K562 (cell line): ENCODE measurements at regions not wholly inside any gene's neighbourhood (a gene's known extent, or its start where the extent isn't known, plus 50 kb on each side); places are given as distances from the start of the nearest gene placed in this dataset.

Experiments used
- ATAC-seq: fragments of 200-7000 bp; cut with Tn5 transposase; 3 replicates; pipeline ENCODE4 v1.9.1; 2020; ENCODE audit warnings: moderate library complexity
- BruUV-seq: library from RNA; stranded (reverse); fragments of 400-500 nt; replicated peaks from 2 replicates; lab custom pipeline; 2021; lab: Mats Ljungman, UMichigan
- CTCF ChIA-PET: fragments of 300-600 bp; formaldehyde crosslinking; extraction: SDS; loops from one replicate; lab custom pipeline; 2021; ENCODE audit warnings: low intra/inter-chr PET ratio; lab: Yijun Ruan, JAX
- POLR2A ChIA-PET: fragments of 300-600, 350-650 bp; sonication (Branson Sonifier 250); formaldehyde crosslinking; extraction: SDS; loops from one replicate; lab custom pipeline; 2021; ENCODE audit warnings: antibody characterized with exemption, inconsistent platforms; lab: Yijun Ruan, JAX
- DNase-seq, 4 experiments: peaks; one replicate each; pipeline versions ENCODE4 v3.0.0 to v3.0.0-alpha.2; 2011 to 2018; ENCODE audit warnings: low spot score in 3 of 4, mixed read lengths in 3 of 4; ENCODE audit errors: extremely low read depth in 1 of 4
- FAIRE-seq: peaks from 2 replicates; lab custom pipeline; 2011; peaks lifted over from hg19 to GRCh38; lab: Jason Lieb, UNC
- H2AFZ ChIP-seq: 2 replicates; pipeline ENCODE4 v1.6.0; 2011; ENCODE audit warnings: low read depth, low read length, control low read depth, inconsistent platforms
- H3K27ac ChIP-seq: fragments of 200-600 bp; 3 replicates; pipeline ENCODE4 v1.8.0; 2011; ENCODE audit warnings: low read depth, mild to moderate bottlenecking, control low read depth, inconsistent platforms, low read length, moderate library complexity, mixed read lengths; ENCODE audit errors: extremely low read depth
- H3K27me3 ChIP-seq, 2 experiments: fragments of 300-600 bp in 1 of 2; 2 replicates in 1 of 2; 3 replicates in 1 of 2; pipeline versions ENCODE4 v1.6.0 to v1.8.0; 2011; ENCODE audit warnings: inconsistent platforms in 2 of 2, low read length in 2 of 2, mild to moderate bottlenecking in 1 of 2, mixed read lengths in 1 of 2, moderate library complexity in 1 of 2; ENCODE audit not compliant: control insufficient read depth in 2 of 2, insufficient read depth in 2 of 2
- H3K36me3 ChIP-seq: fragments of 300-600 bp; 3 replicates; pipeline ENCODE4 v1.8.0; 2011; ENCODE audit warnings: mild to moderate bottlenecking, low read length, inconsistent platforms; ENCODE audit not compliant: control insufficient read depth, insufficient read depth
- H3K4me1 ChIP-seq, 2 experiments: fragments of 200-600 bp in 1 of 2; replicated peaks in 1 of 2; 2 replicates in 1 of 2; 3 replicates in 1 of 2; pipeline versions ENCODE4 v1.5.1 to v1.8.0; 2011; ENCODE audit warnings: inconsistent platforms in 2 of 2, low read length in 2 of 2, mild to moderate bottlenecking in 1 of 2, mixed read lengths in 1 of 2, moderate library complexity in 1 of 2; ENCODE audit not compliant: control insufficient read depth in 2 of 2, insufficient read depth in 2 of 2
- H3K4me2 ChIP-seq: 2 replicates; pipeline ENCODE4 v1.6.1; 2011; ENCODE audit warnings: low read length, control low read depth, inconsistent platforms, mixed read lengths; ENCODE audit not compliant: insufficient read depth
- H3K4me3 ChIP-seq: fragments of 200-600 bp; sonication (generic), shearing (Covaris generic); 2 replicates; pipeline ENCODE4 v1.5.1; 2016; ENCODE audit warnings: control low read depth, inconsistent platforms
- H3K79me2 ChIP-seq: fragments of 200-600 bp; 3 replicates; pipeline ENCODE4 v1.8.0; 2011; ENCODE audit warnings: low read length, inconsistent platforms; ENCODE audit not compliant: control insufficient read depth, insufficient read depth
- H3K9ac ChIP-seq, 2 experiments: 2 replicates each; pipeline versions ENCODE4 v1.6.0 to v1.6.1; 2011; ENCODE audit warnings: low read depth in 2 of 2, low read length in 2 of 2, control low read depth in 1 of 2, inconsistent platforms in 1 of 2, mild to moderate bottlenecking in 1 of 2, mixed read lengths in 1 of 2; ENCODE audit not compliant: insufficient read depth in 1 of 2
- H3K9me1 ChIP-seq: one replicate; pipeline ENCODE4 v1.6.0; 2011; ENCODE audit warnings: inconsistent platforms, mild to moderate bottlenecking, low read length, moderate library complexity; ENCODE audit not compliant: control insufficient read depth, insufficient read depth
- H3K9me3 ChIP-seq: replicated peaks from 2 replicates; pipeline ENCODE4 v1.5.1; 2011; ENCODE audit warnings: low read depth, low read length, inconsistent platforms; ENCODE audit not compliant: control insufficient read depth, insufficient read depth
- H4K20me1 ChIP-seq: replicated peaks from 2 replicates; pipeline ENCODE4 v1.6.1; 2011; ENCODE audit warnings: low read length, inconsistent platforms, mixed read lengths; ENCODE audit not compliant: control insufficient read depth, insufficient read depth
- EHMT2 ChIP-seq: fragments of 450-650 bp; IDR thresholded peaks from 2 replicates; pipeline ENCODE4 v1.6.1; 2018; ENCODE audit warnings: antibody characterized with exemption
- PHB ChIP-seq: fragments of 250-450 bp; sonication (Bioruptor Pico); IDR thresholded peaks from 2 replicates; pipeline ENCODE4 v1.5.0; 2021
- SNIP1 ChIP-seq: fragments of 450-650 bp; IDR thresholded peaks from 2 replicates; pipeline ENCODE4 v1.7.1; 2017; ENCODE audit warnings: low read depth, mild to moderate bottlenecking
- USF1 ChIP-seq: sonication (generic); formaldehyde crosslinking; IDR thresholded peaks from 2 replicates; pipeline ENCODE4 v1.9.0; 2022; ENCODE audit warnings: mild to moderate bottlenecking, missing genetic modification reagents
- ZBTB34 ChIP-seq: fragments of 250-450 bp; sonication (Bioruptor Pico); IDR thresholded peaks from 2 replicates; pipeline ENCODE4 v1.8.0; 2021; ENCODE audit warnings: mild to moderate bottlenecking, moderate library complexity
- ZBTB8A ChIP-seq: fragments of 450-650 bp; IDR thresholded peaks from 2 replicates; pipeline ENCODE4 v1.6.1; 2018; ENCODE audit warnings: mild to moderate bottlenecking, moderate library complexity; ENCODE audit not compliant: partially characterized antibody
- ZNF41 ChIP-seq: fragments of 250-450 bp; sonication (Bioruptor Pico); conservative IDR thresholded peaks from 2 replicates; pipeline ENCODE4 v1.4.0; 2020; ENCODE audit warnings: mild to moderate bottlenecking
- WGBS: fragments of 100-300 bp; shearing (Covaris generic); methylation state at CpG from one replicate; pipeline ENCODE4 v1.1.6; 2016; ENCODE audit warnings: low coverage, mixed read lengths; ENCODE audit not compliant: insufficient coverage; ENCODE audit errors: missing lambda C conversion rate; 5-methylcytosine and 5-hydroxymethylcytosine counted together
- in situ Hi-C: fragments of 300-500 bp; cut with MboI; formaldehyde crosslinking; loops from 4 replicates; pipeline ENCODE4 v1.15.0; 2018; ENCODE audit warnings: inconsistent platforms, mixed read lengths
- intact Hi-C: fragments of 100-400 bp; cut with micrococcal nuclease; formaldehyde crosslinking; loops from 2 replicates; pipeline ENCODE4 v1.14.2; 2022
- TF ChIP-seq, protein P1 (sequence below), 2 experiments: IDR thresholded peaks; 2 replicates each; pipeline ENCODE4 v1.6.1; 2011; ENCODE audit warnings: borderline replicate concordance in 1 of 2, control low read depth in 1 of 2, low read depth in 1 of 2, low read length in 1 of 2, mild to moderate bottlenecking in 1 of 2, mixed read lengths in 1 of 2, moderate library complexity in 1 of 2; ENCODE audit not compliant: insufficient read depth in 1 of 2, insufficient read length in 1 of 2, poor library complexity in 1 of 2, severe bottlenecking in 1 of 2; ENCODE audit errors: extremely low read depth in 1 of 2
- TF ChIP-seq, protein P2 (sequence below): fragments of 450-650 bp; IDR thresholded peaks from 2 replicates; pipeline ENCODE4 v1.6.1; 2018; ENCODE audit warnings: mild to moderate bottlenecking, low read depth; ENCODE audit not compliant: partially characterized antibody

DNA sequence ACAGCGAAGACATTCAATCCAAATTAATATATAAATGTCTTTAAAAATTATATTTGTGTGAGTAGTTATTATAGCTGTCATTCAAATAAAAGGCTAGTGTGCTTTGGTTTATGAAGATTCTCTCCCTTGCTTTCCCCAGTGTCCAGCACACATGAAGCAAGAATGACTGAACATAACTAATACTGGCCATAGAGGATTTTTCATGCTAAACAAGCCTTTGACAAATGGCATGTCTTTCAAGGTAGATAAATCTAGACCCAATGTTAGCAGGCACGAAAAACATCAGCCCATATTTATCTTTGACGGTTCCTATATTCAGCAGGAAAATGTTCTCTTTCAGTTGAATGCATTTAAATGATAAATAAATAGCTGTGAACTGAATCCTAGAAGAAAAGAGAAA is 1234.4 kb downstream of the EPHA7 start:
- 0% methylated on average over 3 of the region's 3 CpGs for WGBS
- TF ChIP-seq, protein P1, sequence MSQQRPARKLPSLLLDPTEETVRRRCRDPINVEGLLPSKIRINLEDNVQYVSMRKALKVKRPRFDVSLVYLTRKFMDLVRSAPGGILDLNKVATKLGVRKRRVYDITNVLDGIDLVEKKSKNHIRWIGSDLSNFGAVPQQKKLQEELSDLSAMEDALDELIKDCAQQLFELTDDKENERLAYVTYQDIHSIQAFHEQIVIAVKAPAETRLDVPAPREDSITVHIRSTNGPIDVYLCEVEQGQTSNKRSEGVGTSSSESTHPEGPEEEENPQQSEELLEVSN (IDR thresholded peaks at IDR 0.05; ENCODE audit: borderline replicate concordance in 1 of 2, extremely low read depth in 1 of 2, insufficient read depth in 1 of 2, insufficient read length in 1 of 2, low read depth in 1 of 2, low read length in 1 of 2, poor library complexity in 1 of 2, severe bottlenecking in 1 of 2) = no peak
- no peak for TF ChIP-seq EHMT2
- TF ChIP-seq, protein P2, sequence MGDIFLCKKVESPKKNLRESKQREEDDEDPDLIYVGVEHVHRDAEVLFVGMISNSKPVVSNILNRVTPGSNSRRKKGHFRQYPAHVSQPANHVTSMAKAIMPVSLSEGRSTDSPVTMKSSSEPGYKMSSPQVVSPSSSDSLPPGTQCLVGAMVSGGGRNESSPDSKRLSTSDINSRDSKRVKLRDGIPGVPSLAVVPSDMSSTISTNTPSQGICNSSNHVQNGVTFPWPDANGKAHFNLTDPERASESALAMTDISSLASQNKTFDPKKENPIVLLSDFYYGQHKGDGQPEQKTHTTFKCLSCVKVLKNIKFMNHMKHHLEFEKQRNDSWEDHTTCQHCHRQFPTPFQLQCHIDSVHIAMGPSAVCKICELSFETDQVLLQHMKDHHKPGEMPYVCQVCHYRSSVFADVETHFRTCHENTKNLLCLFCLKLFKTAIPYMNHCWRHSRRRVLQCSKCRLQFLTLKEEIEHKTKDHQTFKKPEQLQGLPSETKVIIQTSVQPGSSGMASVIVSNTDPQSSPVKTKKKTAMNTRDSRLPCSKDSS = no peak
- TF ChIP-seq PHB (CRISPR knock-in tag) = no peak
- TF ChIP-seq ZBTB34 = no peak
- no peak for TF ChIP-seq SNIP1
- TF ChIP-seq USF1 (CRISPR knock-in tag) = no peak
- no peak for TF ChIP-seq ZNF41
- no peak for TF ChIP-seq ZBTB8A
- TF ChIP-seq, all 486 proteins: peak for 0
- FAIRE-seq (no peak), DNase-seq (no peak), ATAC-seq (no peak)
- no peaks in the 10 kb centered on the region for H3K36me3 ChIP-seq
- H2AFZ ChIP-seq = no peak overlapping the region
- ChIA-PET CTCF (interaction anchor here (0.6 kb wide), 1 partner anchor 192 kb away, joined by 3 read pairs; no protein-coding TSS in a partner anchor), POLR2A (no interaction called here)
- no peak overlapping the region for H3K27ac ChIP-seq
- no peak overlapping the region for H3K4me3 ChIP-seq
- H3K4me2 ChIP-seq = no peak overlapping the region
- H3K9me3 ChIP-seq = no peaks in the 10 kb centered on the region
- no peaks in the 10 kb centered on the region for H3K79me2 ChIP-seq
- intact Hi-C loops (no loop called here), in situ Hi-C loops (no loop called here)
- BruUV-seq = no TSS peak
- H3K27me3 ChIP-seq = no peaks in the 10 kb centered on the region
- H4K20me1 ChIP-seq = no peaks in the 10 kb centered on the region
- H3K9me1 ChIP-seq = no peaks in the 10 kb centered on the region
- no peaks in the 10 kb centered on the region for H3K4me1 ChIP-seq
- H3K9ac ChIP-seq = no peak overlapping the region
